Trophoblast cell (in vitro differentiated cells and primary cell): ENCODE measurements at regions not wholly inside any gene's neighbourhood (a gene's known extent, or its start where the extent isn't known, plus 50 kb on each side); places are given as distances from the start of the nearest gene placed in this dataset.

Experiments used
- DNase-seq, 2 donors: peaks; one replicate each; pipeline ENCODE4 v3.0.0-alpha.2; 2016
- H2AFZ ChIP-seq: 2 replicates; pipeline ENCODE4 v1.6.1; 2013; ENCODE audit warnings: low read length, moderate library complexity, mild to moderate bottlenecking; ENCODE audit not compliant: insufficient read depth, poor library complexity
- H2AK5ac ChIP-seq: 2 replicates; pipeline ENCODE4 v1.6.1; 2013; ENCODE audit warnings: mild to moderate bottlenecking, low read length
- H2BK120ac ChIP-seq: 2 replicates; pipeline ENCODE4 v1.6.1; 2013; ENCODE audit warnings: low read length, mild to moderate bottlenecking, moderate library complexity; ENCODE audit not compliant: insufficient read depth, poor library complexity
- H2BK12ac ChIP-seq: 2 replicates; pipeline ENCODE4 v1.6.1; 2013; ENCODE audit warnings: mild to moderate bottlenecking, low read length, moderate library complexity
- H2BK5ac ChIP-seq: 2 replicates; pipeline ENCODE4 v1.6.1; 2013; ENCODE audit warnings: low read length, low read depth, moderate library complexity, mild to moderate bottlenecking; ENCODE audit not compliant: poor library complexity
- H3K14ac ChIP-seq: 2 replicates; pipeline ENCODE4 v1.6.1; 2013; ENCODE audit warnings: mild to moderate bottlenecking, low read length
- H3K18ac ChIP-seq: 2 replicates; pipeline ENCODE4 v1.6.1; 2013; ENCODE audit warnings: mild to moderate bottlenecking, low read length
- H3K23ac ChIP-seq: 2 replicates; pipeline ENCODE4 v1.6.1; 2013; ENCODE audit warnings: low read length
- H3K27ac ChIP-seq: 2 replicates; pipeline ENCODE4 v1.5.1; 2013; ENCODE audit warnings: low read depth, mild to moderate bottlenecking, inconsistent platforms, low read length, moderate library complexity
- H3K27me3 ChIP-seq: 2 replicates; pipeline ENCODE4 v1.6.1; 2013; ENCODE audit warnings: inconsistent platforms, mild to moderate bottlenecking, low read length, moderate library complexity; ENCODE audit not compliant: insufficient read depth
- H3K36me3 ChIP-seq, 2 experiments: 1 replicate in 1 of 2; 2 replicates in 1 of 2; pipeline ENCODE4 v1.6.1; 2013; ENCODE audit warnings: low read length in 2 of 2, mild to moderate bottlenecking in 2 of 2, moderate library complexity in 1 of 2; ENCODE audit not compliant: insufficient read depth in 2 of 2, control insufficient read depth in 1 of 2
- H3K4ac ChIP-seq: 2 replicates; pipeline ENCODE4 v1.6.1; 2013; ENCODE audit warnings: low read depth, mild to moderate bottlenecking, low read length, moderate library complexity
- H3K4me1 ChIP-seq, 2 experiments: 1 replicate in 1 of 2; 2 replicates in 1 of 2; pipeline ENCODE4 v1.6.1; 2013; ENCODE audit warnings: low read length in 2 of 2, mild to moderate bottlenecking in 2 of 2, moderate library complexity in 1 of 2; ENCODE audit not compliant: insufficient read depth in 2 of 2, control insufficient read depth in 1 of 2
- H3K4me2 ChIP-seq: 2 replicates; pipeline ENCODE4 v1.6.1; 2013; ENCODE audit warnings: inconsistent platforms, mild to moderate bottlenecking, low read length, moderate library complexity
- H3K4me3 ChIP-seq: 2 replicates; pipeline ENCODE4 v1.5.1; 2013; ENCODE audit warnings: mild to moderate bottlenecking, low read depth, low read length, inconsistent platforms
- H3K79me1 ChIP-seq: one replicate; pipeline ENCODE4 v1.6.1; 2013; ENCODE audit warnings: low read length
- H3K79me2 ChIP-seq: 2 replicates; pipeline ENCODE4 v1.6.1; 2013; ENCODE audit warnings: low read length, mild to moderate bottlenecking; ENCODE audit not compliant: control insufficient read depth, insufficient read depth, poor library complexity
- H3K9ac ChIP-seq: 2 replicates; pipeline ENCODE4 v1.6.1; 2013; ENCODE audit warnings: mild to moderate bottlenecking, low read length
- H3K9me3 ChIP-seq: 2 replicates; pipeline ENCODE4 v1.6.1; 2013; ENCODE audit warnings: low read depth, mild to moderate bottlenecking, control low read depth, inconsistent platforms, low read length; ENCODE audit not compliant: insufficient read depth
- H4K12ac ChIP-seq: 2 replicates; pipeline ENCODE4 v1.6.1; 2013; ENCODE audit warnings: low read depth, mild to moderate bottlenecking, low read length, moderate library complexity
- H4K8ac ChIP-seq: 2 replicates; pipeline ENCODE4 v1.6.1; 2013; ENCODE audit warnings: low read depth, mild to moderate bottlenecking, low read length, moderate library complexity
- H4K91ac ChIP-seq: one replicate; pipeline ENCODE4 v1.6.1; 2013; ENCODE audit warnings: low read depth, mild to moderate bottlenecking, low read length, moderate library complexity
- WGBS: extraction: QIAGEN DNeasy Blood & Tissue Kit; methylation state at CpG from one replicate; pipeline ENCODE4 v1.1.7; 2013; ENCODE audit warnings: missing lambda C conversion rate; ENCODE audit not compliant: insufficient read length, insufficient coverage; ENCODE audit errors: extremely low coverage; 5-methylcytosine and 5-hydroxymethylcytosine counted together

GRCh38 chr2:150863691-150864090, 376.2 kb upstream of the RND3 start:
- Histone ChIP-seq H3K4me2 (no peak overlapping the region), H2AFZ (no peak overlapping the region), H3K27me3 (no peaks in the 10 kb centered on the region), H3K79me2 (no peaks in the 10 kb centered on the region), H3K4ac (no peak overlapping the region), H2BK120ac (no peak overlapping the region), H2BK5ac (no peak overlapping the region), H3K4me1 (peaks cover 5 to 6% of the 10 kb centered on the region in 2 experiments), H3K23ac (no peak overlapping the region), H3K9ac (no peak overlapping the region), H2AK5ac (no peak overlapping the region), H3K36me3 (peaks cover 6% of the 10 kb centered on the region in 2 experiments), H3K79me1 (no peaks in the 10 kb centered on the region), H3K9me3 (peaks cover 4% of the 10 kb centered on the region), H3K4me3 (no peak overlapping the region), H4K12ac (no peak overlapping the region), H4K8ac (no peak overlapping the region), H3K27ac (no peak overlapping the region), H4K91ac (no peak overlapping the region), H3K18ac (no peak overlapping the region), H2BK12ac (no peak overlapping the region), H3K14ac (no peak overlapping the region)
- no peak for DNase-seq

GRCh38 chr2:150860301-150860700, 372.8 kb upstream of the RND3 start:
- peaks cover 5 to 6% of the 10 kb centered on the region in 2 experiments for H3K4me1 ChIP-seq
- DNase-seq, result no peak
- no peak overlapping the region for H4K12ac ChIP-seq
- no peak overlapping the region for H4K91ac ChIP-seq
- no peaks in the 10 kb centered on the region for H3K79me1 ChIP-seq
- H3K79me2 ChIP-seq, result no peaks in the 10 kb centered on the region
- whole genome bisulfite sequencing, result no CpG with 5 or more reads among the region's 3 CpGs
- H3K4me2 ChIP-seq, result no peak overlapping the region
- no peak overlapping the region for H2BK120ac ChIP-seq
- H2AK5ac ChIP-seq, result no peak overlapping the region
- H3K36me3 ChIP-seq, result peaks cover 6 to 8% of the 10 kb centered on the region in 2 experiments
- no peak overlapping the region for H3K9ac ChIP-seq
- no peak overlapping the region for H3K14ac ChIP-seq
- no peak overlapping the region for H3K18ac ChIP-seq
- no peak overlapping the region for H3K4ac ChIP-seq
- H2BK12ac ChIP-seq, result no peak overlapping the region
- peaks cover 4% of the 10 kb centered on the region for H3K9me3 ChIP-seq
- H4K8ac ChIP-seq, result no peak overlapping the region
- no peak overlapping the region for H2BK5ac ChIP-seq
- no peak overlapping the region for H2AFZ ChIP-seq
- no peak overlapping the region for H3K27ac ChIP-seq
- no peak overlapping the region for H3K4me3 ChIP-seq
- H3K23ac ChIP-seq, result no peak overlapping the region
- no peaks in the 10 kb centered on the region for H3K27me3 ChIP-seq

GRCh38 chr2:150859877-150860276, 372.4 kb upstream of the RND3 start:
- no peak overlapping the region for H3K14ac ChIP-seq
- H4K91ac ChIP-seq, result no peak overlapping the region
- no peak for DNase-seq
- peaks cover 5 to 6% of the 10 kb centered on the region in 2 experiments for H3K4me1 ChIP-seq
- no peak overlapping the region for H2AFZ ChIP-seq
- H3K4me2 ChIP-seq, result no peak overlapping the region
- no peak overlapping the region for H3K18ac ChIP-seq
- H3K23ac ChIP-seq, result no peak overlapping the region
- no peaks in the 10 kb centered on the region for H3K79me1 ChIP-seq
- no peak overlapping the region for H4K8ac ChIP-seq
- peaks cover 4% of the 10 kb centered on the region for H3K9me3 ChIP-seq
- no peak overlapping the region for H4K12ac ChIP-seq
- peaks cover 6 to 8% of the 10 kb centered on the region in 2 experiments for H3K36me3 ChIP-seq
- H3K79me2 ChIP-seq, result no peaks in the 10 kb centered on the region
- no peak overlapping the region for H2BK120ac ChIP-seq
- H3K9ac ChIP-seq, result no peak overlapping the region
- no peak overlapping the region for H3K4ac ChIP-seq
- H2BK5ac ChIP-seq, result no peak overlapping the region
- no peak overlapping the region for H3K27ac ChIP-seq
- H3K4me3 ChIP-seq, result no peak overlapping the region
- no peak overlapping the region for H2BK12ac ChIP-seq
- no peak overlapping the region for H2AK5ac ChIP-seq
- H3K27me3 ChIP-seq, result no peaks in the 10 kb centered on the region

- Histone ChIP-seq H3K27me3 (no peaks in the 10 kb centered on the region), H3K9ac (no peak overlapping the region), H3K79me2 (no peaks in the 10 kb centered on the region), H3K4me3 (no peak overlapping the region), H3K23ac (no peak overlapping the region), H3K18ac (no peak overlapping the region), H3K27ac (no peak overlapping the region), H2BK120ac (no peak overlapping the region), H3K36me3 (peaks cover 6 to 8% of the 10 kb centered on the region in 2 experiments), H3K4me2 (no peak overlapping the region), H4K8ac (no peak overlapping the region), H3K4ac (no peak overlapping the region), H2BK12ac (peak overlapping the region; percentile 64), H3K14ac (no peak overlapping the region), H3K79me1 (no peaks in the 10 kb centered on the region), H4K12ac (no peak overlapping the region), H3K9me3 (peaks cover 4% of the 10 kb centered on the region), H3K4me1 (peaks cover 5 to 6% of the 10 kb centered on the region in 2 experiments), H2AK5ac (peak overlapping the region; percentile 69), H2AFZ (no peak overlapping the region), H2BK5ac (no peak overlapping the region), H4K91ac (no peak overlapping the region)
- no peak for DNase-seq
- WGBS, result no CpG with 5 or more reads among the region's 1 CpG
Measured at GRCh38 chr2:150859162-150859561, 371.7 kb upstream of the RND3 start.
